PC-9 (cell line): ENCODE measurements at regions not wholly inside any gene's neighbourhood (a gene's known extent, or its start where the extent isn't known, plus 50 kb on each side); places are given as distances from the start of the nearest gene placed in this dataset.
A peak's percentile ranks its signal among the peaks of the same experiment; 100 is the strongest.
"Not testable (repeated sequence)": the region's sequence is repeated elsewhere in the genome, so short reads cannot be mapped to it uniquely, and the experiment has no call there.

Experiments
- BruUV-seq: library from RNA; stranded (reverse); fragments of 400-500 nt; replicated peaks from 2 replicates; lab custom pipeline; 2021; lab: Mats Ljungman, UMichigan
- CTCF ChIA-PET: fragments of 300-600 bp; sonication (Branson Sonifier 250); formaldehyde crosslinking; loops from one replicate; lab custom pipeline; 2022; ENCODE audit warnings: antibody characterized with exemption; lab: Charles Lee
- POLR2A ChIA-PET: fragments of 300-600 bp; sonication (Branson Sonifier 250); formaldehyde crosslinking; loops from one replicate; lab custom pipeline; 2022; ENCODE audit warnings: antibody characterized with exemption; ENCODE audit not compliant: unreplicated experiment; lab: Charles Lee
- DNase-seq, 2 experiments: peaks; one replicate each; pipeline versions ENCODE4 v3.0.0 to v3.0.0-alpha.2; 2015 to 2022; ENCODE audit warnings: mixed read lengths in 1 of 2
- H2AFZ ChIP-seq: fragments of 200-600 bp; sonication (generic); 2 replicates; pipeline ENCODE4 v1.8.1; 2017; ENCODE audit warnings: antibody characterized with exemption
- H3F3A ChIP-seq: fragments of 200-600 bp; sonication (generic); 2 replicates; pipeline ENCODE4 v1.8.1; 2017; ENCODE audit warnings: antibody characterized with exemption, mild to moderate bottlenecking, low read depth; ENCODE audit not compliant: insufficient read depth
- H3K27ac ChIP-seq: fragments of 200-600 bp; sonication (generic); 2 replicates; pipeline ENCODE4 v1.6.1; 2016; ENCODE audit warnings: mixed run types
- H3K27me3 ChIP-seq: fragments of 200-600 bp; sonication (generic); 2 replicates; pipeline ENCODE4 v1.6.1; 2016; ENCODE audit warnings: low read depth, mixed run types; ENCODE audit not compliant: insufficient read depth
- H3K36me3 ChIP-seq: fragments of 200-600 bp; sonication (generic); 2 replicates; pipeline ENCODE4 v1.6.1; 2016; ENCODE audit warnings: low read depth, mixed run types
- H3K4me1 ChIP-seq: fragments of 200-600 bp; sonication (generic); replicated peaks from 2 replicates; pipeline ENCODE4 v1.6.1; 2016; ENCODE audit warnings: mixed run types; ENCODE audit not compliant: insufficient read depth
- H3K4me2 ChIP-seq: fragments of 200-600 bp; sonication (generic); 2 replicates; pipeline ENCODE4 v1.6.1; 2017; ENCODE audit warnings: mixed run types
- H3K4me3 ChIP-seq: fragments of 200-600 bp; sonication (generic); 2 replicates; pipeline ENCODE4 v1.6.1; 2016; ENCODE audit warnings: mixed run types
- H3K79me2 ChIP-seq: fragments of 200-600 bp; sonication (generic); 2 replicates; pipeline ENCODE4 v1.6.1; 2017; ENCODE audit warnings: low read depth, mixed run types
- H3K9me2 ChIP-seq: fragments of 200-600 bp; sonication (generic); 2 replicates; pipeline ENCODE4 v1.8.1; 2017; ENCODE audit warnings: mild to moderate bottlenecking; ENCODE audit not compliant: insufficient read depth
- H3K9me3 ChIP-seq: fragments of 200-600 bp; sonication (generic); 2 replicates; pipeline ENCODE4 v1.8.1; 2016; ENCODE audit warnings: low read depth; ENCODE audit not compliant: insufficient read depth
- H4K20me1 ChIP-seq: fragments of 200-600 bp; sonication (generic); 2 replicates; pipeline ENCODE4 v1.8.1; 2017; ENCODE audit not compliant: insufficient read depth
- EZH2 ChIP-seq: fragments of 200-600 bp; sonication (generic); IDR thresholded peaks from 2 replicates; pipeline ENCODE4 v1.8.0; 2017; ENCODE audit warnings: antibody characterized with exemption, low read depth
- intact Hi-C: fragments of 100-400 bp; cut with micrococcal nuclease; formaldehyde crosslinking; loops from one replicate; pipeline ENCODE4 v1.10.0; 2022; ENCODE audit not compliant: unreplicated experiment
- TF ChIP-seq, protein P1 (sequence below): fragments of 200-600 bp; sonication (generic); conservative IDR thresholded peaks from 2 replicates; pipeline ENCODE4 v1.6.1; 2017; ENCODE audit warnings: mixed run types, antibody characterized with exemption, mild to moderate bottlenecking, moderate library complexity

- no peaks in the 10 kb centered on the region for H3K9me3 ChIP-seq
- H3K27ac ChIP-seq: no peak overlapping the region
- BruUV-seq: no TSS peak
- H3K4me3 ChIP-seq: no peak overlapping the region
- H3K27me3 ChIP-seq: no peaks in the 10 kb centered on the region
- H3K36me3 ChIP-seq: no peaks in the 10 kb centered on the region
- intact Hi-C loops: no loop called here
- peaks cover 6% of the 10 kb centered on the region; the same call in 1 of the 2 replicates for H3K4me1 ChIP-seq
- H3K4me2 ChIP-seq: no peak overlapping the region
- TF ChIP-seq, protein P1, sequence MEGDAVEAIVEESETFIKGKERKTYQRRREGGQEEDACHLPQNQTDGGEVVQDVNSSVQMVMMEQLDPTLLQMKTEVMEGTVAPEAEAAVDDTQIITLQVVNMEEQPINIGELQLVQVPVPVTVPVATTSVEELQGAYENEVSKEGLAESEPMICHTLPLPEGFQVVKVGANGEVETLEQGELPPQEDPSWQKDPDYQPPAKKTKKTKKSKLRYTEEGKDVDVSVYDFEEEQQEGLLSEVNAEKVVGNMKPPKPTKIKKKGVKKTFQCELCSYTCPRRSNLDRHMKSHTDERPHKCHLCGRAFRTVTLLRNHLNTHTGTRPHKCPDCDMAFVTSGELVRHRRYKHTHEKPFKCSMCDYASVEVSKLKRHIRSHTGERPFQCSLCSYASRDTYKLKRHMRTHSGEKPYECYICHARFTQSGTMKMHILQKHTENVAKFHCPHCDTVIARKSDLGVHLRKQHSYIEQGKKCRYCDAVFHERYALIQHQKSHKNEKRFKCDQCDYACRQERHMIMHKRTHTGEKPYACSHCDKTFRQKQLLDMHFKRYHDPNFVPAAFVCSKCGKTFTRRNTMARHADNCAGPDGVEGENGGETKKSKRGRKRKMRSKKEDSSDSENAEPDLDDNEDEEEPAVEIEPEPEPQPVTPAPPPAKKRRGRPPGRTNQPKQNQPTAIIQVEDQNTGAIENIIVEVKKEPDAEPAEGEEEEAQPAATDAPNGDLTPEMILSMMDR: no peak
- TF ChIP-seq EZH2: no peak
- H2AFZ ChIP-seq: peak overlapping the region; percentile 48; the same call in 1 of the 2 replicates
- no peaks in the 10 kb centered on the region for H3F3A ChIP-seq
- no peak for DNase-seq
- ChIA-PET CTCF (no interaction called here), POLR2A (interaction anchor here (0.6 kb wide), 1 partner anchor 23 kb away, joined by 9 read pairs; no protein-coding TSS in a partner anchor)
- no peaks in the 10 kb centered on the region for H3K9me2 ChIP-seq
- H3K79me2 ChIP-seq: no peaks in the 10 kb centered on the region
- H4K20me1 ChIP-seq: no peaks in the 10 kb centered on the region
These were observed 639.5 kb upstream of the ARRDC3 start for GRCh38 chr5:92022415-92023140.

- H3K27ac ChIP-seq: no peak overlapping the region
- no peak for DNase-seq
- no peak overlapping the region for H3K4me3 ChIP-seq
These were observed 636.4 kb upstream of the ARRDC3 start for GRCh38 chr5:92019376-92019990.

DNA sequence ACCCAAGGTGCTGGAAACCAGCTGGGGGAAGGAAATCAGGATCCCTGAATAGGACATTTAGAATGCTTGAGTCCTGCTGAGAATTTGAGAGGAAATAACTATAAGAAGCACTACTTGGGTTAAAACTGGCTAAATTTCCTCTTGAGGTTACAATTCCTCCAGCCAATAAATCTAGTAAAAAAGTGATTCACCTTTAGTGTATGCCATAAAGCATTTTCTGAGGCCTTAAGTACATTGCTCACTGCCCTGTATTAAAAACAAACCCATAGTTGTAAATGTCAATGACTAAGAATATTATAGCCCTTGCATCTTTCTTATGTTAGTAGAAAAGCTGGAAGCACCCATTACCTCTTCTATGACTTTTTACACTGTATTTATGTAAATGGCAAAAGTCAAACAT, 634.7 kb upstream of the ARRDC3 start:
- no peaks in the 10 kb centered on the region for H3K79me2 ChIP-seq
- H3K9me3 ChIP-seq: no peaks in the 10 kb centered on the region
- peak in 1 of 2 experiments; percentile 48 for DNase-seq
- no peak overlapping the region for H2AFZ ChIP-seq
- no peaks in the 10 kb centered on the region for H4K20me1 ChIP-seq
- no peak overlapping the region for H3K4me3 ChIP-seq
- no TSS peak for BruUV-seq
- H3K36me3 ChIP-seq: no peaks in the 10 kb centered on the region
- CTCF ChIA-PET: no interaction called here
- POLR2A ChIA-PET: no interaction called here
- H3K27ac ChIP-seq: no peak overlapping the region
- H3K4me2 ChIP-seq: no peak overlapping the region
- H3K27me3 ChIP-seq: no peaks in the 10 kb centered on the region
- TF ChIP-seq, protein P1: no peak
- TF ChIP-seq EZH2: no peak
- H3F3A ChIP-seq: no peaks in the 10 kb centered on the region
- intact Hi-C loops: no loop called here
- peaks cover 6% of the 10 kb centered on the region; the same call in 1 of the 2 replicates for H3K4me1 ChIP-seq
- no peaks in the 10 kb centered on the region for H3K9me2 ChIP-seq

More at GRCh38 chr5:92019376-92019990, 636.4 kb upstream of the ARRDC3 start:
- CTCF ChIA-PET: no interaction called here
- POLR2A ChIA-PET: no interaction called here
- TF ChIP-seq, protein P1: no peak
- no peak for TF ChIP-seq EZH2
- Histone ChIP-seq H4K20me1 (no peaks in the 10 kb centered on the region), H3K79me2 (no peaks in the 10 kb centered on the region), H3K4me1 (peaks cover 6% of the 10 kb centered on the region; the same call in 1 of the 2 replicates), H3K9me2 (no peaks in the 10 kb centered on the region), H2AFZ (no peak overlapping the region), H3F3A (no peaks in the 10 kb centered on the region), H3K9me3 (no peaks in the 10 kb centered on the region), H3K27me3 (no peaks in the 10 kb centered on the region), H3K4me2 (peak overlapping the region; percentile 42; the same call in 1 of the 2 replicates), H3K36me3 (no peaks in the 10 kb centered on the region)
- BruUV-seq: no TSS peak
- intact Hi-C loops: no loop called here

DNA sequence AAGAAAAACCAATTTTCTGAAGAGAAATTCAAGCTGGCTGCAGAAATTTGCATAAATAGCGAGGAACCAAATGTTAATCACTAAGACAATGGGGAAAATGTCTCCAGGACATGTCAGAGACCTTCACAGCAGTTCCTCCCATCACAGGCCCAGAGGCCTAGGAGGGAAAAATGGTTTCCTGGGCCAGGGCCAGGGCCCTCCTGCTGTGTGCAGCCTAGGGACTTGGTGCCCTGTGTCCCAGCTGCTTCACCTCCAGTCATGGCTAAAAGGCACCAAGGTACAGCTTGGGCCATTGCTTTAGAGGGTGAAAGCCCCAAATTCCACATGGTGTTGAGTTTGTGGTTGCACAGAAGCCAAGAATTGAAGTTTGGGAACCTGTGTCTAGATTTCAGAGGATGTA, 628.7 kb upstream of the ARRDC3 start:
- H3K9me2 ChIP-seq, POLR2A ChIA-PET, DNase-seq, H4K20me1 ChIP-seq, CTCF ChIA-PET, H3F3A ChIP-seq, H3K4me2 ChIP-seq, H3K9me3 ChIP-seq, H3K79me2 ChIP-seq, H2AFZ ChIP-seq, H3K27me3 ChIP-seq, H3K4me1 ChIP-seq, H3K27ac ChIP-seq, BruUV-seq, H3K4me3 ChIP-seq, H3K36me3 ChIP-seq, intact Hi-C loops: not testable (repeated sequence)
